Endothelial cell of umbilical vein (primary cell): ENCODE measurements at regions not wholly inside any gene's neighbourhood (a gene's known extent, or its start where the extent isn't known, plus 50 kb on each side); places are given as distances from the start of the nearest gene placed in this dataset.

Experiments used
- BruUV-seq: library from RNA; stranded (reverse); fragments of 400-500 nt; replicated peaks from 2 replicates; lab custom pipeline; 2021; lab: Mats Ljungman, UMichigan
- CTCF ChIA-PET: fragments of 300-600, 350-600 bp; sonication (Branson Sonifier 250); formaldehyde crosslinking; loops from one replicate; lab custom pipeline; 2021; ENCODE audit warnings: antibody characterized with exemption, inconsistent platforms; lab: Charles Lee
- POLR2A ChIA-PET: fragments of 300-600, 350-600 bp; sonication (Branson Sonifier 250); formaldehyde crosslinking; loops from one replicate; lab custom pipeline; 2021; ENCODE audit warnings: antibody characterized with exemption, inconsistent platforms; lab: Charles Lee
- DNase-seq: peaks from one replicate; pipeline ENCODE4 v3.0.0-alpha.2; 2011; ENCODE audit warnings: low read depth, low spot score
- FAIRE-seq: peaks from 2 replicates; lab custom pipeline; 2011; peaks lifted over from hg19 to GRCh38; lab: Jason Lieb, UNC
- H2AFZ ChIP-seq: 2 replicates; pipeline ENCODE4 v1.6.0; 2012; ENCODE audit warnings: low read depth, low read length, control low read depth, inconsistent platforms
- H3K27ac ChIP-seq: 2 replicates; pipeline ENCODE4 v1.5.1; 2011; ENCODE audit warnings: low read depth, mild to moderate bottlenecking, control low read depth, low read length, moderate library complexity; ENCODE audit not compliant: insufficient read depth
- H3K27me3 ChIP-seq, 2 experiments: 2 replicates each; pipeline versions ENCODE4 v1.6.0 to v1.6.1; 2011; ENCODE audit warnings: low read length in 2 of 2, mixed read lengths in 1 of 2; ENCODE audit not compliant: control insufficient read depth in 2 of 2, insufficient read depth in 2 of 2
- H3K36me3 ChIP-seq, 2 experiments: 2 replicates in 1 of 2; 3 replicates in 1 of 2; pipeline ENCODE4 v1.5.1; 2011; ENCODE audit warnings: low read length in 2 of 2, mild to moderate bottlenecking in 1 of 2, moderate library complexity in 1 of 2; ENCODE audit not compliant: control insufficient read depth in 2 of 2, insufficient read depth in 2 of 2; ENCODE audit errors: extremely low read depth in 1 of 2
- H3K4me1 ChIP-seq: 3 replicates; pipeline ENCODE4 v1.5.1; 2011; ENCODE audit warnings: mild to moderate bottlenecking, low read length; ENCODE audit not compliant: control insufficient read depth, insufficient read depth; ENCODE audit errors: extremely low read depth
- H3K4me2 ChIP-seq: 2 replicates; pipeline ENCODE4 v1.6.1; 2011; ENCODE audit warnings: low read length, control low read depth, mixed read lengths; ENCODE audit not compliant: insufficient read depth
- H3K4me3 ChIP-seq, 3 experiments: fragments of 200-600 bp in 1 of 3; sonication (generic), shearing (Covaris generic) in 1 of 3; replicated peaks in 1 of 3; 2 replicates each; pipeline ENCODE4 v1.5.1; 2011 to 2016; ENCODE audit warnings: control low read depth in 3 of 3, low read length in 3 of 3, mild to moderate bottlenecking in 2 of 3, inconsistent platforms in 1 of 3, low read depth in 1 of 3, moderate library complexity in 1 of 3; ENCODE audit not compliant: insufficient read depth in 1 of 3
- H3K79me2 ChIP-seq: 2 replicates; pipeline ENCODE4 v1.6.0; 2012; ENCODE audit warnings: low read length, inconsistent platforms; ENCODE audit not compliant: control insufficient read depth, insufficient read depth
- H3K9ac ChIP-seq: replicated peaks from 2 replicates; pipeline ENCODE3; 2011; ENCODE audit warnings: low read length, control low read depth; ENCODE audit not compliant: insufficient read depth; ENCODE audit errors: extremely low read depth
- H3K9me1 ChIP-seq: replicated peaks from 3 replicates; pipeline ENCODE4 v1.6.0; 2011; ENCODE audit warnings: mild to moderate bottlenecking, low read length; ENCODE audit not compliant: control insufficient read depth, insufficient read depth; ENCODE audit errors: extremely low read depth
- H3K9me3 ChIP-seq: replicated peaks from 2 replicates; pipeline ENCODE4 v1.5.1; 2012; ENCODE audit warnings: low read length, inconsistent platforms; ENCODE audit not compliant: control insufficient read depth, insufficient read depth
- H4K20me1 ChIP-seq: replicated peaks from 2 replicates; pipeline ENCODE3; 2011; ENCODE audit warnings: mild to moderate bottlenecking, low read length; ENCODE audit not compliant: control insufficient read depth, insufficient read depth; ENCODE audit errors: extremely low read depth
- CTCF ChIP-seq, 2 donors: IDR thresholded peaks; 1 replicate in 1 of 2; 2 replicates in 1 of 2; pipeline ENCODE4 v1.5.1; 2011; ENCODE audit warnings: low read length in 2 of 2, mild to moderate bottlenecking in 2 of 2, moderate library complexity in 2 of 2, control low read depth in 1 of 2, inconsistent platforms in 1 of 2, low read depth in 1 of 2; ENCODE audit not compliant: insufficient read depth in 1 of 2; ENCODE audit errors: extremely low read depth in 1 of 2
- EZH2 ChIP-seq: IDR thresholded peaks from 2 replicates; pipeline ENCODE4 v1.6.1; 2012; ENCODE audit warnings: borderline replicate concordance, low read depth, mild to moderate bottlenecking, moderate library complexity, low read length, inconsistent platforms; ENCODE audit not compliant: severe bottlenecking
- FOS ChIP-seq: IDR thresholded peaks from 2 replicates; pipeline ENCODE4 v1.6.1; 2011; ENCODE audit warnings: mild to moderate bottlenecking, low read length, moderate library complexity, borderline replicate concordance; ENCODE audit not compliant: insufficient read depth
- GATA2 ChIP-seq: IDR thresholded peaks from 2 replicates; pipeline ENCODE4 v1.7.0; 2011; ENCODE audit warnings: low read depth, mild to moderate bottlenecking, moderate library complexity, mixed read lengths, low read length; ENCODE audit not compliant: insufficient read length, insufficient read depth
- JUN ChIP-seq: IDR thresholded peaks from 2 replicates; pipeline ENCODE4 v1.6.1; 2011; ENCODE audit warnings: borderline replicate concordance, low read depth; ENCODE audit not compliant: insufficient read length, insufficient read depth
- MAX ChIP-seq: IDR thresholded peaks from 2 replicates; pipeline ENCODE4 v1.6.1; 2011; ENCODE audit not compliant: insufficient read depth, insufficient read length
- MYC ChIP-seq: IDR thresholded peaks from one replicate; pipeline ENCODE4 v1.6.1; 2011; ENCODE audit warnings: mild to moderate bottlenecking, low read depth, low read length
- POLR2A ChIP-seq: IDR thresholded peaks from 2 replicates; pipeline ENCODE4 v1.6.1; 2012; ENCODE audit warnings: low read depth, mild to moderate bottlenecking, control low read depth, low read length
- POLR2AphosphoS5 ChIP-seq: IDR thresholded peaks from 2 replicates; pipeline ENCODE4 v1.6.1; 2012; ENCODE audit warnings: low read depth, mild to moderate bottlenecking, control low read depth, low read length, moderate library complexity; ENCODE audit not compliant: insufficient read depth
- dilution Hi-C: fragments of 300-500 bp; cut with MboI; formaldehyde crosslinking; loops from one replicate; pipeline ENCODE4 v1.15.0; 2019; ENCODE audit warnings: low sequenced_read_pairs; ENCODE audit not compliant: extremely low pct_ligation_motif_present
- intact Hi-C: fragments of 100-400 bp; cut with micrococcal nuclease; formaldehyde crosslinking; loops from one replicate; pipeline ENCODE4 v1.10.0; 2022

DNA sequence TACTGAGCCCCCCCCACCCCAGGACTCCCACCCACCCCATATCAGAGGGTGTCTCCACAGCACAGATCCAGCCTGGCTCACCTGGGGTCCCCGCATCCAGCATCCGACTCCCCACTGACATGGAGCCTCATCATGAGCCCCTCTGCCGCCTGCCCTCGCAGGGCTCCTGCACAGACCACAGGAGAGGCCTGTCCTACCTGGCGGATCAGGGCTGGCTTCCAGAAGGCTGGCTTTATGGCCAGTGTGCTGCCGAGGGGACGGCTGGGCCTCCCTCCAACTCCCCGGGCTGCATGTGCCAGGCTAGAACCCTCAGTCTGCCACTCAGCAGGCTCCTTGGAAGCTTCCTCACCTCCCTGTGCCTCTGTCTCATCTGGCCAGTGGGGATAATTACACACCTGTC is 119.0 kb downstream of the RFLNA start:
- H3K27ac ChIP-seq: no peak overlapping the region
- H3K4me1 ChIP-seq: no peaks in the 10 kb centered on the region
- H3K4me2 ChIP-seq: no peak overlapping the region
- DNase-seq: no peak
- peaks cover 3 to 22% of the 10 kb centered on the region in 2 experiments for H3K36me3 ChIP-seq
- dilution Hi-C loops: no loop called here
- POLR2A ChIA-PET: no interaction called here
- BruUV-seq: no TSS peak
- H3K79me2 ChIP-seq: peaks cover 2% of the 10 kb centered on the region
- TF ChIP-seq MYC (no peak), POLR2AphosphoS5 (no peak), CTCF (IDR thresholded peaks at IDR 0.05; ENCODE audit: extremely low read depth in 1 of 2, insufficient read depth in 1 of 2, low read depth in 1 of 2, low read length in 2 of 2) (no peak), EZH2 (no peak), JUN (no peak), POLR2A (no peak), MAX (no peak), GATA2 (no peak), FOS (no peak)
- intact Hi-C loops: no loop called here
- H4K20me1 ChIP-seq: no peaks in the 10 kb centered on the region
- no peaks in the 10 kb centered on the region for H3K9me1 ChIP-seq
- H3K4me3 ChIP-seq: no peak overlapping the region
- no peak overlapping the region for H2AFZ ChIP-seq
- H3K27me3 ChIP-seq: no peaks in the 10 kb centered on the region
- no peaks in the 10 kb centered on the region for H3K9me3 ChIP-seq
- H3K9ac ChIP-seq: no peak overlapping the region
- no peak for FAIRE-seq
- CTCF ChIA-PET: interaction anchor here (4.1 kb wide), 1 partner anchor 15 kb away, joined by 15 read pairs; no protein-coding TSS in a partner anchor
